ENCODE measurements at regions not wholly inside any gene's neighbourhood (a gene's known extent, or its start where the extent isn't known, plus 50 kb on each side); places are given as distances from the start of the nearest gene placed in this dataset.

DNA sequence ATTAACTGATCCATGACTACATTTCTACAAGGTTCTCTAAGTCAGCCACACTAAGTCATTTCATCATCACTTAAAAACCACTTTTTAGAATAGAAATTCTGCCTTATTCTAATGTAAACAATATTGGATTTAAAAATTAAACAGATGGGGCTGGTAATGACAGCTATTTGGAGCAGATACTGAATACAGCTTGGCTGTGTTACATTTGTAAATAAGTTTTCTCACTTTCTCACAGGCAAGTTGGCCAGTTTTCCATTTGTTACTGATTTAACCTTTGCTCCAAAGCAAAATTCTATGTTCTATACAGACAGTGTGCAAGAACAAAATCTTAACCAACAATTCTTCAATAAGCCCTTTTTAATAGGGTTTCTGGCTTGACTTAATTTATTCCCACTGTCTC lies 370.7 kb downstream of the GRIA2 start:
- Histone ChIP-seq H3K9ac (ENCODE audit: low read depth in 1 of 2, low read length in 2 of 2) (no peak overlapping the region), H3K4me3 (ENCODE audit: low read depth in 1 of 3, low read length in 3 of 3) (no peak overlapping the region), H3K4me1 (ENCODE audit: control insufficient read depth in 4 of 4, insufficient read depth in 4 of 4, low read length in 3 of 4) (peaks cover 0 to 9% (median 4%) of the 10 kb centered on the region in 4 donors), H3K27ac (ENCODE audit: low read depth in 1 of 2, low read length in 2 of 2) (no peak overlapping the region), H3K27me3 (ENCODE audit: control insufficient read depth in 4 of 4, insufficient read depth in 4 of 4, low read length in 3 of 4) (no peaks in the 10 kb centered on the region), H3K36me3 (ENCODE audit: control insufficient read depth in 4 of 4, insufficient read depth in 3 of 4, low read depth in 1 of 4, low read length in 3 of 4) (no peaks in the 10 kb centered on the region), H3K9me3 (ENCODE audit: control insufficient read depth in 4 of 4, low read length in 3 of 4) (no peaks in the 10 kb centered on the region)
- TF ChIP-seq TAF1 (conservative IDR thresholded peaks at IDR 0.05): no peak
- TF ChIP-seq YY1 (IDR thresholded peaks at IDR 0.05): no peak
- TF ChIP-seq, protein P1, sequence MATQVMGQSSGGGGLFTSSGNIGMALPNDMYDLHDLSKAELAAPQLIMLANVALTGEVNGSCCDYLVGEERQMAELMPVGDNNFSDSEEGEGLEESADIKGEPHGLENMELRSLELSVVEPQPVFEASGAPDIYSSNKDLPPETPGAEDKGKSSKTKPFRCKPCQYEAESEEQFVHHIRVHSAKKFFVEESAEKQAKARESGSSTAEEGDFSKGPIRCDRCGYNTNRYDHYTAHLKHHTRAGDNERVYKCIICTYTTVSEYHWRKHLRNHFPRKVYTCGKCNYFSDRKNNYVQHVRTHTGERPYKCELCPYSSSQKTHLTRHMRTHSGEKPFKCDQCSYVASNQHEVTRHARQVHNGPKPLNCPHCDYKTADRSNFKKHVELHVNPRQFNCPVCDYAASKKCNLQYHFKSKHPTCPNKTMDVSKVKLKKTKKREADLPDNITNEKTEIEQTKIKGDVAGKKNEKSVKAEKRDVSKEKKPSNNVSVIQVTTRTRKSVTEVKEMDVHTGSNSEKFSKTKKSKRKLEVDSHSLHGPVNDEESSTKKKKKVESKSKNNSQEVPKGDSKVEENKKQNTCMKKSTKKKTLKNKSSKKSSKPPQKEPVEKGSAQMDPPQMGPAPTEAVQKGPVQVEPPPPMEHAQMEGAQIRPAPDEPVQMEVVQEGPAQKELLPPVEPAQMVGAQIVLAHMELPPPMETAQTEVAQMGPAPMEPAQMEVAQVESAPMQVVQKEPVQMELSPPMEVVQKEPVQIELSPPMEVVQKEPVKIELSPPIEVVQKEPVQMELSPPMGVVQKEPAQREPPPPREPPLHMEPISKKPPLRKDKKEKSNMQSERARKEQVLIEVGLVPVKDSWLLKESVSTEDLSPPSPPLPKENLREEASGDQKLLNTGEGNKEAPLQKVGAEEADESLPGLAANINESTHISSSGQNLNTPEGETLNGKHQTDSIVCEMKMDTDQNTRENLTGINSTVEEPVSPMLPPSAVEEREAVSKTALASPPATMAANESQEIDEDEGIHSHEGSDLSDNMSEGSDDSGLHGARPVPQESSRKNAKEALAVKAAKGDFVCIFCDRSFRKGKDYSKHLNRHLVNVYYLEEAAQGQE (IDR thresholded peaks at IDR 0.05): no peak
- TF ChIP-seq, protein P2, sequence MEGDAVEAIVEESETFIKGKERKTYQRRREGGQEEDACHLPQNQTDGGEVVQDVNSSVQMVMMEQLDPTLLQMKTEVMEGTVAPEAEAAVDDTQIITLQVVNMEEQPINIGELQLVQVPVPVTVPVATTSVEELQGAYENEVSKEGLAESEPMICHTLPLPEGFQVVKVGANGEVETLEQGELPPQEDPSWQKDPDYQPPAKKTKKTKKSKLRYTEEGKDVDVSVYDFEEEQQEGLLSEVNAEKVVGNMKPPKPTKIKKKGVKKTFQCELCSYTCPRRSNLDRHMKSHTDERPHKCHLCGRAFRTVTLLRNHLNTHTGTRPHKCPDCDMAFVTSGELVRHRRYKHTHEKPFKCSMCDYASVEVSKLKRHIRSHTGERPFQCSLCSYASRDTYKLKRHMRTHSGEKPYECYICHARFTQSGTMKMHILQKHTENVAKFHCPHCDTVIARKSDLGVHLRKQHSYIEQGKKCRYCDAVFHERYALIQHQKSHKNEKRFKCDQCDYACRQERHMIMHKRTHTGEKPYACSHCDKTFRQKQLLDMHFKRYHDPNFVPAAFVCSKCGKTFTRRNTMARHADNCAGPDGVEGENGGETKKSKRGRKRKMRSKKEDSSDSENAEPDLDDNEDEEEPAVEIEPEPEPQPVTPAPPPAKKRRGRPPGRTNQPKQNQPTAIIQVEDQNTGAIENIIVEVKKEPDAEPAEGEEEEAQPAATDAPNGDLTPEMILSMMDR (IDR thresholded peaks at IDR 0.05; ENCODE audit: low read depth, low read length, missing input control): no peak
- TF ChIP-seq RAD21 (IDR thresholded peaks at IDR 0.05): no peak
- no peak for TF ChIP-seq FOXA2 (IDR thresholded peaks at IDR 0.05)
- TF ChIP-seq, protein P3, sequence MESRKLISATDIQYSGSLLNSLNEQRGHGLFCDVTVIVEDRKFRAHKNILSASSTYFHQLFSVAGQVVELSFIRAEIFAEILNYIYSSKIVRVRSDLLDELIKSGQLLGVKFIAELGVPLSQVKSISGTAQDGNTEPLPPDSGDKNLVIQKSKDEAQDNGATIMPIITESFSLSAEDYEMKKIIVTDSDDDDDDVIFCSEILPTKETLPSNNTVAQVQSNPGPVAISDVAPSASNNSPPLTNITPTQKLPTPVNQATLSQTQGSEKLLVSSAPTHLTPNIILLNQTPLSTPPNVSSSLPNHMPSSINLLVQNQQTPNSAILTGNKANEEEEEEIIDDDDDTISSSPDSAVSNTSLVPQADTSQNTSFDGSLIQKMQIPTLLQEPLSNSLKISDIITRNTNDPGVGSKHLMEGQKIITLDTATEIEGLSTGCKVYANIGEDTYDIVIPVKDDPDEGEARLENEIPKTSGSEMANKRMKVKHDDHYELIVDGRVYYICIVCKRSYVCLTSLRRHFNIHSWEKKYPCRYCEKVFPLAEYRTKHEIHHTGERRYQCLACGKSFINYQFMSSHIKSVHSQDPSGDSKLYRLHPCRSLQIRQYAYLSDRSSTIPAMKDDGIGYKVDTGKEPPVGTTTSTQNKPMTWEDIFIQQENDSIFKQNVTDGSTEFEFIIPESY (IDR thresholded peaks at IDR 0.05): no peak
- TF ChIP-seq NR2F2 (IDR thresholded peaks at IDR 0.05): no peak
- TF ChIP-seq RXRA (IDR thresholded peaks at IDR 0.05): no peak
- TF ChIP-seq, protein P4, sequence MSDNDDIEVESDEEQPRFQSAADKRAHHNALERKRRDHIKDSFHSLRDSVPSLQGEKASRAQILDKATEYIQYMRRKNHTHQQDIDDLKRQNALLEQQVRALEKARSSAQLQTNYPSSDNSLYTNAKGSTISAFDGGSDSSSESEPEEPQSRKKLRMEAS (IDR thresholded peaks at IDR 0.05): no peak
- no peak for TF ChIP-seq EGR1 (IDR thresholded peaks at IDR 0.05; ENCODE audit: low read depth in 2 of 2)
- no peak for DNase-seq (ENCODE audit: low spot score)

DNA sequence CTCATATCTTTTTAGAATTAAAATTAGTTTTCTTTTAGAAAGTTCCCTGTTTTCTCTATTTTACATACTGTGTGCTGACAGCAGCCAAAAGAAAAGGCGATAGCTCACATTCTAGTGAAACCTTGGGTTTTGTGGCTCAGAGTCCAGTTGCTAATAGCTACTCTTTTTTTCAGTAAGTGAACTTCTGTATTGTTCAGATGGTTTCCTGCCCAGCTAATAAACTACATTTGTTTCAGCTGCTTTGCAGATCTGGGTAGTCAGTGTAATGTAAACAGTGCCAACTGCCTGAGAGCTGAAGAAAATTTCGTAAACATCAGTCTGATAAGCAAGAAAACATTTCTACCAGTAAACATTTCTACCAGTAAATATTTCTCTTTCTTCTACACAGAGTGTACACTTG lies 370.2 kb downstream of the GRIA2 start:
- no peak for TF ChIP-seq FOXA2 (IDR thresholded peaks at IDR 0.05)
- no peak for TF ChIP-seq TAF1 (conservative IDR thresholded peaks at IDR 0.05)
- TF ChIP-seq, protein P4 (IDR thresholded peaks at IDR 0.05): no peak
- no peak for TF ChIP-seq RAD21 (IDR thresholded peaks at IDR 0.05)
- no peak for TF ChIP-seq RXRA (IDR thresholded peaks at IDR 0.05)
- 67% methylated on average over 2 of the region's 2 CpGs for WGBS
- no peak for DNase-seq (ENCODE audit: low spot score)
- Histone ChIP-seq H3K4me3 (ENCODE audit: low read depth in 1 of 3, low read length in 3 of 3) (no peak overlapping the region), H3K9me3 (ENCODE audit: control insufficient read depth in 4 of 4, low read length in 3 of 4) (no peaks in the 10 kb centered on the region), H3K4me1 (ENCODE audit: control insufficient read depth in 4 of 4, insufficient read depth in 4 of 4, low read length in 3 of 4) (peaks cover 0 to 9% (median 4%) of the 10 kb centered on the region in 4 donors), H3K9ac (ENCODE audit: low read depth in 1 of 2, low read length in 2 of 2) (no peak overlapping the region), H3K27ac (ENCODE audit: low read depth in 1 of 2, low read length in 2 of 2) (no peak overlapping the region), H3K27me3 (ENCODE audit: control insufficient read depth in 4 of 4, insufficient read depth in 4 of 4, low read length in 3 of 4) (no peaks in the 10 kb centered on the region), H3K36me3 (ENCODE audit: control insufficient read depth in 4 of 4, insufficient read depth in 3 of 4, low read depth in 1 of 4, low read length in 3 of 4) (no peaks in the 10 kb centered on the region)
